A673 (cell line): ENCODE measurements at regions not wholly inside any gene's neighbourhood (a gene's known extent, or its start where the extent isn't known, plus 50 kb on each side); places are given as distances from the start of the nearest gene placed in this dataset.

ENCODE experiments used
- BruUV-seq: library from RNA; stranded (reverse); fragments of 400-500 nt; replicated peaks from 2 replicates; lab custom pipeline; 2021; lab: Mats Ljungman, UMichigan
- CTCF ChIA-PET: fragments of 300-600 bp; sonication (Branson Sonifier 250); formaldehyde crosslinking; loops from one replicate; lab custom pipeline; 2022; ENCODE audit warnings: antibody characterized with exemption; lab: Charles Lee
- POLR2A ChIA-PET: fragments of 300-600 bp; sonication (Branson Sonifier 250); formaldehyde crosslinking; loops from one replicate; lab custom pipeline; 2022; ENCODE audit warnings: antibody characterized with exemption; ENCODE audit not compliant: low non-redundant PET; lab: Charles Lee
- DNase-seq: peaks from one replicate; pipeline ENCODE4 v3.0.0-alpha.2; 2015; ENCODE audit warnings: low spot score
- H3K27ac ChIP-seq: fragments of 200-600 bp; sonication (generic); 2 replicates; pipeline ENCODE4 v1.5.1; 2016; ENCODE audit warnings: mixed run types, low read depth, mild to moderate bottlenecking, mixed read lengths, antibody characterized with exemption, low read length; ENCODE audit not compliant: poor library complexity, severe bottlenecking
- H3K27me3 ChIP-seq: fragments of 200-600 bp; sonication (generic); replicated peaks from 2 replicates; pipeline ENCODE4 v1.6.1; 2017; ENCODE audit warnings: mixed run types, low read depth, mild to moderate bottlenecking, mixed read lengths, antibody characterized with exemption, low read length; ENCODE audit not compliant: insufficient read depth, poor library complexity
- H3K36me3 ChIP-seq: fragments of 200-600 bp; sonication (generic); 2 replicates; pipeline ENCODE4 v1.6.1; 2016; ENCODE audit warnings: mixed run types, mild to moderate bottlenecking, mixed read lengths, antibody characterized with exemption, low read length; ENCODE audit not compliant: insufficient read depth, poor library complexity, severe bottlenecking
- H3K4me1 ChIP-seq: fragments of 200-600 bp; sonication (generic); 2 replicates; pipeline ENCODE4 v1.6.1; 2017; ENCODE audit warnings: mixed run types, mild to moderate bottlenecking, mixed read lengths, antibody characterized with exemption, low read length; ENCODE audit not compliant: insufficient read depth, poor library complexity, severe bottlenecking
- H3K4me3 ChIP-seq: fragments of 200-600 bp; sonication (generic); 2 replicates; pipeline ENCODE4 v1.5.1; 2016; ENCODE audit warnings: low read depth, mixed run types, mild to moderate bottlenecking, mixed read lengths, low read length; ENCODE audit not compliant: poor library complexity, severe bottlenecking
- H3K9me3 ChIP-seq: fragments of 200-600 bp; sonication (generic); 2 replicates; pipeline ENCODE4 v1.6.1; 2016; ENCODE audit warnings: mixed run types, low read depth, mild to moderate bottlenecking, mixed read lengths, antibody characterized with exemption, low read length; ENCODE audit not compliant: poor library complexity, severe bottlenecking
- EZH2 ChIP-seq: fragments of 200-600 bp; sonication (generic); IDR thresholded peaks from 2 replicates; pipeline ENCODE4 v1.6.1; 2017; ENCODE audit warnings: borderline replicate concordance, low read depth, mild to moderate bottlenecking, mixed read lengths, antibody characterized with exemption, low read length; ENCODE audit not compliant: poor library complexity, severe bottlenecking
- intact Hi-C: fragments of 100-400 bp; cut with micrococcal nuclease; formaldehyde crosslinking; loops from one replicate; pipeline ENCODE4 v1.10.0; 2022; ENCODE audit not compliant: unreplicated experiment
- TF ChIP-seq, protein P1 (sequence below): fragments of 300-800, 200-600 bp; sonication (generic); conservative IDR thresholded peaks from 2 replicates; pipeline ENCODE4 v1.5.1; 2017; ENCODE audit warnings: low read depth, mild to moderate bottlenecking, antibody characterized with exemption, low read length, moderate library complexity, mixed read lengths

DNA sequence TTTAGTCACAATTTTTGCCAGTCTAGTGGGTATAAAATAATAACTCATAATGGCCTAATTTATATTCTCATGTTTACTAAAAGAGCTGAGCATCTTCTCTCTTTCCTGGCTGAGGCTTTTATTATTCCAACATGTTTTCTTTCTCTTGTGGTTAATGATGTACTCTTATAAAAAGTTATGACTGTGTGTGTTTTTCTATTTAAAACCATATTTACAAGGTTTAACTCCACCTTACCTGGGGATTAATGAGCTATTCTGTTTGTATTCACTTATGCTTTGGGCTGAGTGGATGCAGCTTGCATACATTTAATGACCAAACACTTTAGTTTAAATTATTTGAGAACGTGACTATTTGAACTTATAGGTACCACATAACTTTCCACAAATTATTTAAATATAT, 1365.7 kb upstream of the SLC10A2 start:
- POLR2A ChIA-PET, result no interaction called here
- no peaks in the 10 kb centered on the region for H3K36me3 ChIP-seq
- DNase-seq, result no peak
- BruUV-seq, result no TSS peak
- TF ChIP-seq EZH2, result no peak
- TF ChIP-seq, protein P1, sequence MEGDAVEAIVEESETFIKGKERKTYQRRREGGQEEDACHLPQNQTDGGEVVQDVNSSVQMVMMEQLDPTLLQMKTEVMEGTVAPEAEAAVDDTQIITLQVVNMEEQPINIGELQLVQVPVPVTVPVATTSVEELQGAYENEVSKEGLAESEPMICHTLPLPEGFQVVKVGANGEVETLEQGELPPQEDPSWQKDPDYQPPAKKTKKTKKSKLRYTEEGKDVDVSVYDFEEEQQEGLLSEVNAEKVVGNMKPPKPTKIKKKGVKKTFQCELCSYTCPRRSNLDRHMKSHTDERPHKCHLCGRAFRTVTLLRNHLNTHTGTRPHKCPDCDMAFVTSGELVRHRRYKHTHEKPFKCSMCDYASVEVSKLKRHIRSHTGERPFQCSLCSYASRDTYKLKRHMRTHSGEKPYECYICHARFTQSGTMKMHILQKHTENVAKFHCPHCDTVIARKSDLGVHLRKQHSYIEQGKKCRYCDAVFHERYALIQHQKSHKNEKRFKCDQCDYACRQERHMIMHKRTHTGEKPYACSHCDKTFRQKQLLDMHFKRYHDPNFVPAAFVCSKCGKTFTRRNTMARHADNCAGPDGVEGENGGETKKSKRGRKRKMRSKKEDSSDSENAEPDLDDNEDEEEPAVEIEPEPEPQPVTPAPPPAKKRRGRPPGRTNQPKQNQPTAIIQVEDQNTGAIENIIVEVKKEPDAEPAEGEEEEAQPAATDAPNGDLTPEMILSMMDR, result no peak
- intact Hi-C loops, result no loop called here
- H3K27ac ChIP-seq, result no peak overlapping the region
- no peaks in the 10 kb centered on the region for H3K27me3 ChIP-seq
- H3K4me3 ChIP-seq, result no peak overlapping the region
- CTCF ChIA-PET, result no interaction called here
- H3K4me1 ChIP-seq, result no peaks in the 10 kb centered on the region
- no peaks in the 10 kb centered on the region for H3K9me3 ChIP-seq

DNA sequence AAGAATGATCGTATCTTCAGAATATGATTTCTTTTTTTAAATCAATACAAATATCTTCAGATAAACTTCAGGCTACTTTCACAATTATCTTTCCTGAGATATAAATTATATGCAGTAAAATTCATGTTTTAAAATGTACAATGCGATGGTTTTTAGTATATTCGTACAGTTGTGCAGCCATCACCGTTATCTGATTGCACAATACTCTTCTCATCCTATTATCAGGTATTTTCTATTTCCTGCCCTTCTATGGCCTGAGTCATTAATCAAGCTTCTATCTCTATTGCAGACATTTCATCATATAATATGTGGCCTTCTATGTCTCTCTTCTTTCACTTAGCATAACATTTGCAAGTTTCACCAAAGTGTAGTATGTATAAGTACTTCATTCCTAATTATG, 1360.2 kb upstream of the SLC10A2 start:
- ChIA-PET CTCF (no interaction called here), POLR2A (no interaction called here)
- Histone ChIP-seq H3K4me1 (no peaks in the 10 kb centered on the region), H3K36me3 (no peaks in the 10 kb centered on the region), H3K27me3 (no peaks in the 10 kb centered on the region), H3K27ac (no peak overlapping the region), H3K4me3 (no peak overlapping the region), H3K9me3 (no peaks in the 10 kb centered on the region)
- no TSS peak for BruUV-seq
- intact Hi-C loops, result no loop called here
- TF ChIP-seq EZH2, result no peak
- DNase-seq, result no peak

DNA sequence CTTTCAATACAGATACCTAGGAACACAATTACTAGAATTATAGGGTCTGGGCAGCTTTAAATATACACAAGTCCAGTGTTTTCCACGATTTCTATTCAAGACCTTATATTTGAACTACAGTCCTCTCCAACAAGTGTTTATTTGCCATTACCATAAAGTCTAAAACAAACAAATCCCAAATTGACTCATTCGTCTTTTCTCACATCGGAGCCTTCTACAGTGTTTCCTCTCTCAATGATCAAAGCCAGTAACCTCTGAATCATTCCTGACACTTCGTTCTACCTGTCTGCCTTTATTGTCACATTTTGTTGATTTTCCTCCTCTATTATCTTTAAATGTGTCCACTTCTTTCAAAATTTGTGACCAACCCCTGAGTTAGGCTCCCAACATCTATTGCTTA, 1356.5 kb upstream of the SLC10A2 start:
- no peak overlapping the region for H3K4me3 ChIP-seq
- DNase-seq, result no peak
- POLR2A ChIA-PET, result no interaction called here
- H3K36me3 ChIP-seq, result no peaks in the 10 kb centered on the region
- no TSS peak for BruUV-seq
- intact Hi-C loops, result no loop called here
- TF ChIP-seq, protein P1, result no peak
- no peak for TF ChIP-seq EZH2
- CTCF ChIA-PET, result no interaction called here
- H3K27ac ChIP-seq, result no peak overlapping the region
- H3K4me1 ChIP-seq, result no peaks in the 10 kb centered on the region
- no peaks in the 10 kb centered on the region for H3K27me3 ChIP-seq
- no peaks in the 10 kb centered on the region for H3K9me3 ChIP-seq

DNA sequence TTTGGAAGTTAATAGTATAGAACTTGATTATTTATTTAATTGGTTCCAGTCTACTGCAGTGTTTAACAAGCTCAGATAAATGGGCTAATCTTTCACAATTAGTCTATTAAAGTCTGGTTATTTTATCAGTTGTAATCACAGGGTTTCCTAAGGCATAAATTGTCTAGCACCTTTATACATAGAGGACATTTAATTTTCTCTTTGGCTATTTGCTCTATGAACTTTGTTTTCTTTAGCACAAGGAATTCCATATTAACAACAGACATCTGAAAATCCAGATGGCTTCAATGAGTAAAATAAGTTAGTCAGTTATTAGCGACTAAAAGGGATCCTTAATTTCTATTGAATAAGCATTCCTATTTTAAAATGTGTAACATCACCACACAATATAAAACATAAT, 1350.8 kb upstream of the SLC10A2 start:
- H3K4me1 ChIP-seq, result no peaks in the 10 kb centered on the region
- ChIA-PET POLR2A (no interaction called here), CTCF (no interaction called here)
- no peaks in the 10 kb centered on the region for H3K27me3 ChIP-seq
- TF ChIP-seq, protein P1, result no peak
- no peak for TF ChIP-seq EZH2
- no peaks in the 10 kb centered on the region for H3K36me3 ChIP-seq
- intact Hi-C loops, result no loop called here
- H3K27ac ChIP-seq, result no peak overlapping the region
- no TSS peak for BruUV-seq
- H3K9me3 ChIP-seq, result no peaks in the 10 kb centered on the region
- no peak for DNase-seq
- H3K4me3 ChIP-seq, result no peak overlapping the region
